ENCODE measurements at regions not wholly inside any gene's neighbourhood (a gene's known extent, or its start where the extent isn't known, plus 50 kb on each side); places are given as distances from the start of the nearest gene placed in this dataset.

DNA sequence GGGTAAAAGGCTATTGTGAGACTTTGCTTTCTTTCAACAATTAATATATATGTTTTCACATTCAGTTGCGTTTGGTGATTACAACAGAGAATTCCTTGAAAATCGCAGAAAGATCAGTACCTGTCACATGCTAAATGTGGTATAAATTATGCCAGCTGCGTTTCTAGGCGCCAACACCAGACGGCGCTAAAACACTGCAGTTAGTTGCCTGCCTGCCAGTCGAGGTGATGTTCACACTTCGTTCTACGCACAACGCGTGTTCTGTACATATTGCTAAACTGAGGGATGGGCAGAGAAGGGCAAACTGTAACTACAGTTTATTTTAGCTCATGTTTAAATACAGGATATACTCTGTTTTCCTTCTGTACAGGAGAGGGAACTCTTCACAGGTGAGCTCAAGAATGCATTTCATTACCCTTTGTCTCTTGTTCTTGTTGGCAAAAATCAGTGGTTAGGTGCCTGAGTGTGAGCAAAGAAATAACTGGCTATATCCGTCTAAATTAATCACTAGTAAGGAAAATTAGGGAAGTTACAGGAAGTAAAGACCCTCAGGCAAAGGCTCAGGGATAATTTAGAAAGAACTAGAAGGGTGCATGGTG lies 100.1 kb upstream of the RGS17 start:
- TF ChIP-seq, protein P1, sequence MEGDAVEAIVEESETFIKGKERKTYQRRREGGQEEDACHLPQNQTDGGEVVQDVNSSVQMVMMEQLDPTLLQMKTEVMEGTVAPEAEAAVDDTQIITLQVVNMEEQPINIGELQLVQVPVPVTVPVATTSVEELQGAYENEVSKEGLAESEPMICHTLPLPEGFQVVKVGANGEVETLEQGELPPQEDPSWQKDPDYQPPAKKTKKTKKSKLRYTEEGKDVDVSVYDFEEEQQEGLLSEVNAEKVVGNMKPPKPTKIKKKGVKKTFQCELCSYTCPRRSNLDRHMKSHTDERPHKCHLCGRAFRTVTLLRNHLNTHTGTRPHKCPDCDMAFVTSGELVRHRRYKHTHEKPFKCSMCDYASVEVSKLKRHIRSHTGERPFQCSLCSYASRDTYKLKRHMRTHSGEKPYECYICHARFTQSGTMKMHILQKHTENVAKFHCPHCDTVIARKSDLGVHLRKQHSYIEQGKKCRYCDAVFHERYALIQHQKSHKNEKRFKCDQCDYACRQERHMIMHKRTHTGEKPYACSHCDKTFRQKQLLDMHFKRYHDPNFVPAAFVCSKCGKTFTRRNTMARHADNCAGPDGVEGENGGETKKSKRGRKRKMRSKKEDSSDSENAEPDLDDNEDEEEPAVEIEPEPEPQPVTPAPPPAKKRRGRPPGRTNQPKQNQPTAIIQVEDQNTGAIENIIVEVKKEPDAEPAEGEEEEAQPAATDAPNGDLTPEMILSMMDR (conservative IDR thresholded peaks at IDR 0.05; ENCODE audit: low read depth, low read length), result peak; percentile 60
- no peak for TF ChIP-seq POLR2A (IDR thresholded peaks at IDR 0.05; ENCODE audit: low read depth, low read length)
- no peak for TF ChIP-seq RCOR1 (IDR thresholded peaks at IDR 0.05; ENCODE audit: insufficient replicate concordance, low read length)
- TF ChIP-seq SMC3 (IDR thresholded peaks at IDR 0.05; ENCODE audit: low read depth, low read length), result peak; percentile 45
- no peak for TF ChIP-seq MXI1 (IDR thresholded peaks at IDR 0.05; ENCODE audit: borderline replicate concordance, low read depth, low read length)
- TF ChIP-seq MAFK (IDR thresholded peaks at IDR 0.05; ENCODE audit: low read depth, low read length), result no peak
- TF ChIP-seq NFE2L2 (IDR thresholded peaks at IDR 0.05; ENCODE audit: low read depth, low read length), result no peak
- no peak for TF ChIP-seq CEBPB (IDR thresholded peaks at IDR 0.05; ENCODE audit: low read depth, low read length)
- no peak for TF ChIP-seq RFX5 (IDR thresholded peaks at IDR 0.05; ENCODE audit: low read depth, low read length)
